ENCODE measurements at regions not wholly inside any gene's neighbourhood (a gene's known extent, or its start where the extent isn't known, plus 50 kb on each side); places are given as distances from the start of the nearest gene placed in this dataset.

GRCh38 chr5:115418788-115419187 lies 122.3 kb upstream of the CCDC112 start:
- intact Hi-C loops (cut with DNase I; ENCODE audit: low total_unique reads): no loop called here

GRCh38 chr5:115417076-115417475 lies 120.6 kb upstream of the CCDC112 start:
- no peaks in the 10 kb centered on the region for H3K4me1 ChIP-seq
- no peak for DNase-seq
- no peak for TF ChIP-seq POLR2A (IDR thresholded peaks at IDR 0.05)
- TF ChIP-seq CTCF (IDR thresholded peaks at IDR 0.05): no peak

More at GRCh38 chr5:115418788-115419187, 122.3 kb upstream of the CCDC112 start:
- H3K27ac ChIP-seq: no peak overlapping the region
- H3K36me3 ChIP-seq: no peaks in the 10 kb centered on the region
- no peak for TF ChIP-seq CTCF (IDR thresholded peaks at IDR 0.05)
- no peak for TF ChIP-seq POLR2A (IDR thresholded peaks at IDR 0.05)
- H3K4me3 ChIP-seq: no peak overlapping the region
- H3K9me3 ChIP-seq: no peaks in the 10 kb centered on the region
- DNase-seq: no peak
- H3K27me3 ChIP-seq: no peaks in the 10 kb centered on the region
- H3K4me1 ChIP-seq: no peaks in the 10 kb centered on the region

DNA sequence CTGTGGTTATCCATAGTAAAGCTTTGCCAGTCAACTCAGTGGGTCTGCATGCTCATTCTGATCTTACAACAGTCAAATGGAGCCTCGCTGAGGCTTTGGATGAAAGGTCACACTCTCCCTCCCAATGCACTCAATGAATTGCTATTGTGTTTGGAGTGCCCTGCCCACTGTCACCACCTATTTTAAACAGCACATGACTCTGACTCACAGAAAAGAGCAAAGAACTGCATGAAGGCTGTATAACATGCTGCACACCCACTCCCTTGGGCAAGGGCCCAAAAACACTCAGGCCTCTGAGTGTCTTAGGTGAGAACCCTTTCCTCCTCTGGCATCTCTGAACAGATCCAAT lies 118.7 kb upstream of the CCDC112 start:
- H3K27me3 ChIP-seq: no peaks in the 10 kb centered on the region
- no peaks in the 10 kb centered on the region for H3K9me3 ChIP-seq
- no peak for DNase-seq
- TF ChIP-seq POLR2A (IDR thresholded peaks at IDR 0.05) (no peak), CTCF (IDR thresholded peaks at IDR 0.05) (no peak)
- H3K27ac ChIP-seq: no peak overlapping the region
- no peaks in the 10 kb centered on the region for H3K4me1 ChIP-seq
- intact Hi-C loops (cut with DNase I; ENCODE audit: low total_unique reads): no loop called here
- H3K36me3 ChIP-seq: no peaks in the 10 kb centered on the region
- no peak overlapping the region for H3K4me3 ChIP-seq

More at GRCh38 chr5:115417076-115417475, 120.6 kb upstream of the CCDC112 start:
- no peaks in the 10 kb centered on the region for H3K27me3 ChIP-seq
- intact Hi-C loops (cut with DNase I; ENCODE audit: low total_unique reads): no loop called here
- H3K27ac ChIP-seq: no peak overlapping the region
- H3K36me3 ChIP-seq: no peaks in the 10 kb centered on the region
- H3K9me3 ChIP-seq: no peaks in the 10 kb centered on the region
- H3K4me3 ChIP-seq: no peak overlapping the region

DNA sequence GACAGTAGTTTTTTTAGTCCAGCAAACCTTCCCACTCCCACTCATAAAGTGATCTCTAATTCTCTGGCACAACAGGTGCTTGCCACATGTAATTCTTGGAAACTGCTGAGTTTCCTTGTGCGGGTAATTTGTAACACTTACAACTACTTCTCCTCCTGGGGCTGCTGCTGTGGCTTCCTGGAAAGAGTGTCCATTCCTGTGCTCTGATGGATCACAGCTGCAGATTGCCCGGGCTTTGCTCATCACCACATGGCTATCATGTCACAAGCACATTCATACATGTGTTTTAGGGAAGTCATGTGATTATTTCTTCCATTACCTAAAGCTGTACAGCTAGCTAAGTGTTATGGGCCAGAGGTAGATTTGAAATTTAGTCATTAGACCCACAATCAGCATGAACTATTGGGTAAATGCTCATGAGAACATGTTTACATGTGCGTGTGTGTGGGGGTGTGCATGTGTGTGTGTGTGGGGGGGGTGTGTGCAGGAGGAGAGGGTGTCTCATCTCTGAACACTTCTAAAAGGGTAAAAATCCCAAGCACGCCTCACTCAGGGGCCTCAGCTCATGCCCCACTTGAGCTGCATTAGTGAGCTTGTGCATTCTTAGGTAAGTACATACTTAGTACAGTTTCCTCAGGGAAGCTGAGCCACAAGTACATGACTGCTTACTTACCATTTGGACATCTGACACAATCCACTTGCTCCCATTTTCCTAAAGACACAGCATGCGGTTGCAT lies 118.1 kb upstream of the CCDC112 start:
- DNase-seq: peak in 1 of 2 donors; percentile 22
- intact Hi-C loops (cut with DNase I; ENCODE audit: low total_unique reads): no loop called here
- Histone ChIP-seq H3K9me3 (no peaks in the 10 kb centered on the region), H3K27me3 (no peaks in the 10 kb centered on the region), H3K4me3 (no peak overlapping the region), H3K27ac (no peak overlapping the region), H3K4me1 (no peaks in the 10 kb centered on the region), H3K36me3 (no peaks in the 10 kb centered on the region)
- TF ChIP-seq CTCF (IDR thresholded peaks at IDR 0.05): no peak
- no peak for TF ChIP-seq POLR2A (IDR thresholded peaks at IDR 0.05)

DNA sequence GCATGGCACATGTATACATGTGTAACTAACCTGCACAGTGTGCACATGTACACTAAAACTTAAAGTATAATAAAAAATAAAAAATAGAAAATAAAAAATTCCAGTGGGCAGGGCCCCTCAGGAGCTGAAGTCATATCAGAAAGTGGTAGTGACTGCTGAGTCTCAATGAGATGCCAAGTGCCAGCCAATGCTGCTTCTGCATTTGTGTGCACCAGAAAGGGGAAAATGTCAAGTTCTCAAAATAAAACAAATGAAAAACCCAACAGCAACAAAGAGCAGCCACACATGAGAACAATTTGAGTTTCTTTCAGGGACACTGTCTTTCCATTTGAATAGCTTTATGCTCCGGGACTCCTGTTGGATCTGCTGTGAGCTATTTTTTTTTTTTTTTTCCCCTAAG lies 117.2 kb upstream of the CCDC112 start:
- intact Hi-C loops (cut with DNase I; ENCODE audit: low total_unique reads): no loop called here
- no peaks in the 10 kb centered on the region for H3K27me3 ChIP-seq
- no peak for TF ChIP-seq CTCF (IDR thresholded peaks at IDR 0.05)
- no peak for TF ChIP-seq POLR2A (IDR thresholded peaks at IDR 0.05)
- H3K4me3 ChIP-seq: no peak overlapping the region
- no peak overlapping the region for H3K27ac ChIP-seq
- DNase-seq: no peak
- no peaks in the 10 kb centered on the region for H3K36me3 ChIP-seq
- no peaks in the 10 kb centered on the region for H3K9me3 ChIP-seq
- no peaks in the 10 kb centered on the region for H3K4me1 ChIP-seq
